ENCODE measurements at regions not wholly inside any gene's neighbourhood (a gene's known extent, or its start where the extent isn't known, plus 50 kb on each side); places are given as distances from the start of the nearest gene placed in this dataset.

DNA sequence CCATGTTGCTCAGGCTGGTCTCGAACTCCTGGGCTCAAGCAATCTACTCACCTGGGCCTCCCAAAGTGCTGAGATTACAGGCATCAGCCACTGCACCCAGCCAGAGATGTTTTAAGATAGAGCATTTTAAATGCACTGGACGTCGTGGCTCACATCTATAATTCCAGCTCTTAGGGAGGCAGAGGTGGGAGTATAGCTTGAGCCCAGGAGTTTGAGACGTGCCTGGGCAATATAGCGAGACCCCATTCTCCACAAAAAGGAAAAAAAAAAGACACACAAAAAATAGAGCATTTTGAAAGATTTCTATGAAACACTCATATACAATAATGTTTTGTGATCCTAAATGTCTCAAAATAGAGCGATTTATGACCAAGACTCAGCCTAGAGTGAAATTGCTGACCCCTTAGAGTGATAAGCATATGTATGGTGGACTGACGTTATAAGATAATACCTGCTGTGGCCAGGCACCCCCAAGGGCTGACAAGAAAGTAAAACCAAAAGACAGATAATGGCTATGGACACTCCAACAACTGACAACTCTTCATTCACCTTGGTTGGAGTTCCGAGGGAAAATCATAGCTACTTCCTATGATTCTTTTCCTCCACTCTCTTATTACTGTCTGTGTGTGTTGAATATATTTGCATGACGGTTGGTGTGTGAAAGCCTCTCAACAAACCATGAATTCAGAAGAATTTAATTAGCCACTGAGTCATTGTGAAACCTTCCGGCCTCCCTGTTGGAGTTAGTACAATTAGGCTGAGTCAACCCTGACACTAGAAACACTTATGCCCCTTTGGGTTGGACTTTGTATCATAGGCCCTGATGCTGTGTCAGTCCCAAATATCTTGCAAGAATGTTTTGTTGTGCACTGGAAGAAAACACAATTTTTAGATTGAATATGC lies 526.5 kb upstream of the NUDT12 start:
- TF ChIP-seq, protein P1, sequence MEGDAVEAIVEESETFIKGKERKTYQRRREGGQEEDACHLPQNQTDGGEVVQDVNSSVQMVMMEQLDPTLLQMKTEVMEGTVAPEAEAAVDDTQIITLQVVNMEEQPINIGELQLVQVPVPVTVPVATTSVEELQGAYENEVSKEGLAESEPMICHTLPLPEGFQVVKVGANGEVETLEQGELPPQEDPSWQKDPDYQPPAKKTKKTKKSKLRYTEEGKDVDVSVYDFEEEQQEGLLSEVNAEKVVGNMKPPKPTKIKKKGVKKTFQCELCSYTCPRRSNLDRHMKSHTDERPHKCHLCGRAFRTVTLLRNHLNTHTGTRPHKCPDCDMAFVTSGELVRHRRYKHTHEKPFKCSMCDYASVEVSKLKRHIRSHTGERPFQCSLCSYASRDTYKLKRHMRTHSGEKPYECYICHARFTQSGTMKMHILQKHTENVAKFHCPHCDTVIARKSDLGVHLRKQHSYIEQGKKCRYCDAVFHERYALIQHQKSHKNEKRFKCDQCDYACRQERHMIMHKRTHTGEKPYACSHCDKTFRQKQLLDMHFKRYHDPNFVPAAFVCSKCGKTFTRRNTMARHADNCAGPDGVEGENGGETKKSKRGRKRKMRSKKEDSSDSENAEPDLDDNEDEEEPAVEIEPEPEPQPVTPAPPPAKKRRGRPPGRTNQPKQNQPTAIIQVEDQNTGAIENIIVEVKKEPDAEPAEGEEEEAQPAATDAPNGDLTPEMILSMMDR (IDR thresholded peaks at IDR 0.05), result no peak
- TF ChIP-seq POLR2A (IDR thresholded peaks at IDR 0.05) (no peak), EP300 (IDR thresholded peaks at IDR 0.05) (no peak), POLR2AphosphoS5 (IDR thresholded peaks at IDR 0.05) (no peak)
